HEK293 (cell line): ENCODE measurements at regions not wholly inside any gene's neighbourhood (a gene's known extent, or its start where the extent isn't known, plus 50 kb on each side); places are given as distances from the start of the nearest gene placed in this dataset.

Source experiments
- GLIS2 ChIP-seq: fragments of 450-650 bp; formaldehyde crosslinking; IDR thresholded peaks from 2 replicates; pipeline ENCODE4 v1.5.1; 2016; ENCODE audit warnings: missing biosample characterization, missing genetic modification characterization
- HOXA7 ChIP-seq: sonication (generic); formaldehyde crosslinking; IDR thresholded peaks from 2 replicates; pipeline ENCODE4 v1.8.1; 2022; ENCODE audit warnings: missing genetic modification reagents, borderline replicate concordance
- HOXC10 ChIP-seq: sonication (generic); formaldehyde crosslinking; IDR thresholded peaks from 2 replicates; pipeline ENCODE4 v1.8.1; 2023; ENCODE audit warnings: mild to moderate bottlenecking, missing genetic modification reagents
- MZF1 ChIP-seq: fragments of 450-650 bp; formaldehyde crosslinking; IDR thresholded peaks from 2 replicates; pipeline ENCODE4 v1.5.1; 2017; ENCODE audit warnings: missing biosample characterization, missing genetic modification characterization, borderline replicate concordance
- ZBTB1 ChIP-seq: fragments of 450-650 bp; formaldehyde crosslinking; IDR thresholded peaks from 2 replicates; pipeline ENCODE4 v1.5.1; 2016; ENCODE audit warnings: missing biosample characterization, missing genetic modification characterization
- ZNF2 ChIP-seq: fragments of 450-650 bp; formaldehyde crosslinking; IDR thresholded peaks from 2 replicates; pipeline ENCODE4 v1.5.1; 2016; ENCODE audit warnings: missing biosample characterization, missing genetic modification characterization
- ZNF707 ChIP-seq: fragments of 450-650 bp; formaldehyde crosslinking; IDR thresholded peaks from 2 replicates; pipeline ENCODE4 v1.5.1; 2016; ENCODE audit warnings: missing biosample characterization, missing genetic modification characterization
- TF ChIP-seq, protein P1 (sequence below): fragments of 450-650 bp; formaldehyde crosslinking; IDR thresholded peaks from 2 replicates; pipeline ENCODE4 v1.5.1; 2016; ENCODE audit warnings: missing biosample characterization, missing genetic modification characterization
- TF ChIP-seq, protein P2 (sequence below): fragments of 450-650 bp; formaldehyde crosslinking; IDR thresholded peaks from 2 replicates; pipeline ENCODE4 v1.5.1; 2016; ENCODE audit warnings: missing biosample characterization, missing genetic modification characterization
- TF ChIP-seq, protein P3 (sequence below): fragments of 450-650 bp; formaldehyde crosslinking; IDR thresholded peaks from 2 replicates; pipeline ENCODE4 v1.5.1; 2016; ENCODE audit warnings: missing biosample characterization, missing genetic modification characterization
- TF ChIP-seq, protein P4 (sequence below): fragments of 450-650 bp; formaldehyde crosslinking; IDR thresholded peaks from 2 replicates; pipeline ENCODE4 v1.5.1; 2016; ENCODE audit warnings: missing biosample characterization, missing genetic modification characterization, low read depth

DNA sequence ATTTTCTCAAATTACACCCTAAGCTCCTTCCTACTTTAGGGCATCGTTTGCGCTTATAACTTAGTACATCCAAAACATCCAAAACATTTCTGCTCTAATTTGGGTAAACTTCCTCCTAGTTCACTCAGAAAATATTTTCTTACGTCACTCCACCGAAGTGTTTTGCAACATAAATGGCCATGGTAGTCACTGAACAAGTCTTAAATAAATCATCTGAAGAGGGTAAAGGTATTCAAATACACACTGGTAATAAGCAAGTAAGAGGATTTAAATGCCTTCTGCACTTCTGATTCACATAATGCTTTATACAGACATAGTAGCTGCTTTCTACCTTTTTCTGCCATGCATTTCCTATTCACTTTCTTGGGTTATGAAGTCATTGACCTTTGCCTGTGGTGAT, 991.9 kb downstream of the NLGN4X start:
- no peak for TF ChIP-seq HOXC10
- TF ChIP-seq, protein P1, sequence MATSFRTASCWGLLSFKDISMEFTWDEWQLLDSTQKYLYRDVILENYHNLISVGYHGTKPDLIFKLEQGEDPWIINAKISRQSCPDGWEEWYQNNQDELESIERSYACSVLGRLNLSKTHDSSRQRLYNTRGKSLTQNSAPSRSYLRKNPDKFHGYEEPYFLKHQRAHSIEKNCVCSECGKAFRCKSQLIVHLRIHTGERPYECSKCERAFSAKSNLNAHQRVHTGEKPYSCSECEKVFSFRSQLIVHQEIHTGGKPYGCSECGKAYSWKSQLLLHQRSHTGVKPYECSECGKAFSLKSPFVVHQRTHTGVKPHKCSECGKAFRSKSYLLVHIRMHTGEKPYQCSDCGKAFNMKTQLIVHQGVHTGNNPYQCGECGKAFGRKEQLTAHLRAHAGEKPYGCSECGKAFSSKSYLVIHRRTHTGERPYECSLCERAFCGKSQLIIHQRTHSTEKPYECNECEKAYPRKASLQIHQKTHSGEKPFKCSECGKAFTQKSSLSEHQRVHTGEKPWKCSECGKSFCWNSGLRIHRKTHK (tag by site-specific recombination): no peak
- TF ChIP-seq, protein P2, sequence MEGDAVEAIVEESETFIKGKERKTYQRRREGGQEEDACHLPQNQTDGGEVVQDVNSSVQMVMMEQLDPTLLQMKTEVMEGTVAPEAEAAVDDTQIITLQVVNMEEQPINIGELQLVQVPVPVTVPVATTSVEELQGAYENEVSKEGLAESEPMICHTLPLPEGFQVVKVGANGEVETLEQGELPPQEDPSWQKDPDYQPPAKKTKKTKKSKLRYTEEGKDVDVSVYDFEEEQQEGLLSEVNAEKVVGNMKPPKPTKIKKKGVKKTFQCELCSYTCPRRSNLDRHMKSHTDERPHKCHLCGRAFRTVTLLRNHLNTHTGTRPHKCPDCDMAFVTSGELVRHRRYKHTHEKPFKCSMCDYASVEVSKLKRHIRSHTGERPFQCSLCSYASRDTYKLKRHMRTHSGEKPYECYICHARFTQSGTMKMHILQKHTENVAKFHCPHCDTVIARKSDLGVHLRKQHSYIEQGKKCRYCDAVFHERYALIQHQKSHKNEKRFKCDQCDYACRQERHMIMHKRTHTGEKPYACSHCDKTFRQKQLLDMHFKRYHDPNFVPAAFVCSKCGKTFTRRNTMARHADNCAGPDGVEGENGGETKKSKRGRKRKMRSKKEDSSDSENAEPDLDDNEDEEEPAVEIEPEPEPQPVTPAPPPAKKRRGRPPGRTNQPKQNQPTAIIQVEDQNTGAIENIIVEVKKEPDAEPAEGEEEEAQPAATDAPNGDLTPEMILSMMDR: no peak
- TF ChIP-seq, protein P3, sequence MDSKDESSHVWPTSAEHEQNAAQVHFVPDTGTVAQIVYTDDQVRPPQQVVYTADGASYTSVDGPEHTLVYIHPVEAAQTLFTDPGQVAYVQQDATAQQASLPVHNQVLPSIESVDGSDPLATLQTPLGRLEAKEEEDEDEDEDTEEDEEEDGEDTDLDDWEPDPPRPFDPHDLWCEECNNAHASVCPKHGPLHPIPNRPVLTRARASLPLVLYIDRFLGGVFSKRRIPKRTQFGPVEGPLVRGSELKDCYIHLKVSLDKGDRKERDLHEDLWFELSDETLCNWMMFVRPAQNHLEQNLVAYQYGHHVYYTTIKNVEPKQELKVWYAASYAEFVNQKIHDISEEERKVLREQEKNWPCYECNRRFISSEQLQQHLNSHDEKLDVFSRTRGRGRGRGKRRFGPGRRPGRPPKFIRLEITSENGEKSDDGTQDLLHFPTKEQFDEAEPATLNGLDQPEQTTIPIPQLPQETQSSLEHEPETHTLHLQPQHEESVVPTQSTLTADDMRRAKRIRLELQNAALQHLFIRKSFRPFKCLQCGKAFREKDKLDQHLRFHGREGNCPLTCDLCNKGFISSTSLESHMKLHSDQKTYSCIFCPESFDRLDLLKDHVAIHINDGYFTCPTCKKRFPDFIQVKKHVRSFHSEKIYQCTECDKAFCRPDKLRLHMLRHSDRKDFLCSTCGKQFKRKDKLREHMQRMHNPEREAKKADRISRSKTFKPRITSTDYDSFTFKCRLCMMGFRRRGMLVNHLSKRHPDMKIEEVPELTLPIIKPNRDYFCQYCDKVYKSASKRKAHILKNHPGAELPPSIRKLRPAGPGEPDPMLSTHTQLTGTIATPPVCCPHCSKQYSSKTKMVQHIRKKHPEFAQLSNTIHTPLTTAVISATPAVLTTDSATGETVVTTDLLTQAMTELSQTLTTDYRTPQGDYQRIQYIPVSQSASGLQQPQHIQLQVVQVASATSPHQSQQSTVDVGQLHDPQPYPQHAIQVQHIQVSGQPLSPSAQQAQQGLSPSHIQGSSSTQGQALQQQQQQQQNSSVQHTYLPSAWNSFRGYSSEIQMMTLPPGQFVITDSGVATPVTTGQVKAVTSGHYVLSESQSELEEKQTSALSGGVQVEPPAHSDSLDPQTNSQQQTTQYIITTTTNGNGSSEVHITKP (tag by site-specific recombination): no peak
- no peak for TF ChIP-seq ZBTB1 (tag by site-specific recombination)
- TF ChIP-seq, protein P4, sequence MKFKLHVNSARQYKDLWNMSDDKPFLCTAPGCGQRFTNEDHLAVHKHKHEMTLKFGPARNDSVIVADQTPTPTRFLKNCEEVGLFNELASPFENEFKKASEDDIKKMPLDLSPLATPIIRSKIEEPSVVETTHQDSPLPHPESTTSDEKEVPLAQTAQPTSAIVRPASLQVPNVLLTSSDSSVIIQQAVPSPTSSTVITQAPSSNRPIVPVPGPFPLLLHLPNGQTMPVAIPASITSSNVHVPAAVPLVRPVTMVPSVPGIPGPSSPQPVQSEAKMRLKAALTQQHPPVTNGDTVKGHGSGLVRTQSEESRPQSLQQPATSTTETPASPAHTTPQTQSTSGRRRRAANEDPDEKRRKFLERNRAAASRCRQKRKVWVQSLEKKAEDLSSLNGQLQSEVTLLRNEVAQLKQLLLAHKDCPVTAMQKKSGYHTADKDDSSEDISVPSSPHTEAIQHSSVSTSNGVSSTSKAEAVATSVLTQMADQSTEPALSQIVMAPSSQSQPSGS: no peak
- no peak for TF ChIP-seq ZNF707 (tag by site-specific recombination)
- TF ChIP-seq HOXA7: no peak
- TF ChIP-seq ZNF2 (tag by site-specific recombination): no peak
- TF ChIP-seq GLIS2: no peak
- no peak for TF ChIP-seq MZF1 (tag by site-specific recombination)
